NCI-H1092 treated with DMSO at 0.1 percent for 48 hours (cell line): ENCODE measurements at regions not wholly inside any gene's neighbourhood (a gene's known extent, or its start where the extent isn't known, plus 50 kb on each side); places are given as distances from the start of the nearest gene placed in this dataset.
"Not testable (repeated sequence)": the region's sequence is repeated elsewhere in the genome, so short reads cannot be mapped to it uniquely, and the experiment has no call there.

ENCODE experiments used
- DNase-seq: peaks from one replicate; lab custom pipeline; 2025; lab: John Stamatoyannopoulos, UW

- DNase-seq: no peak
Measured at GRCh38 chr7:25666671-25667060, 438.4 kb upstream of the NPVF start.

- DNase-seq: peak; percentile 39
Measured at GRCh38 chr7:25669281-25669781, 441.0 kb upstream of the NPVF start.

GRCh38 chr7:25669961-25670841 lies 441.9 kb upstream of the NPVF start:
- DNase-seq: no peak

GRCh38 chr7:25671111-25671510 lies 442.8 kb upstream of the NPVF start:
- no peak for DNase-seq

GRCh38 chr7:25672496-25672895 lies 444.2 kb upstream of the NPVF start:
- DNase-seq: no peak

- no peak for DNase-seq
Measured at GRCh38 chr7:25675789-25676474, 447.6 kb upstream of the NPVF start.

GRCh38 chr7:25677595-25677994 lies 449.3 kb upstream of the NPVF start:
- no peak for DNase-seq

GRCh38 chr7:25678215-25678614 lies 449.9 kb upstream of the NPVF start:
- DNase-seq: no peak

- no peak for DNase-seq
Measured at GRCh38 chr7:25680636-25681035, 452.4 kb upstream of the NPVF start.

GRCh38 chr7:25684360-25684759 lies 456.1 kb upstream of the NPVF start:
- DNase-seq: no peak

GRCh38 chr7:25686493-25686892 lies 458.2 kb upstream of the NPVF start:
- no peak for DNase-seq

- DNase-seq: no peak
Measured at GRCh38 chr7:25694211-25694610, 457.8 kb upstream of the NFE2L3 start.

- DNase-seq: no peak
Measured at GRCh38 chr7:25694699-25695098, 457.3 kb upstream of the NFE2L3 start.

GRCh38 chr7:25696571-25696970 lies 455.4 kb upstream of the NFE2L3 start:
- no peak for DNase-seq

GRCh38 chr7:25698451-25699113 lies 453.4 kb upstream of the NFE2L3 start:
- no peak for DNase-seq

- DNase-seq: not testable (repeated sequence)
Measured at GRCh38 chr7:25700141-25700540, 451.9 kb upstream of the NFE2L3 start.

- no peak for DNase-seq
Measured at GRCh38 chr7:25704413-25704812, 447.6 kb upstream of the NFE2L3 start.

GRCh38 chr7:25706764-25707163 lies 445.2 kb upstream of the NFE2L3 start:
- DNase-seq: no peak

- DNase-seq: no peak
Measured at GRCh38 chr7:25707768-25708620, 444.0 kb upstream of the NFE2L3 start.

GRCh38 chr7:25710959-25711358 lies 441.0 kb upstream of the NFE2L3 start:
- DNase-seq: no peak

- DNase-seq: no peak
Measured at GRCh38 chr7:25711940-25712339, 440.1 kb upstream of the NFE2L3 start.

- no peak for DNase-seq
Measured at GRCh38 chr7:25712500-25712899, 439.5 kb upstream of the NFE2L3 start.
